Fibroblast of the conjunctiva (primary cell): ENCODE measurements at regions not wholly inside any gene's neighbourhood (a gene's known extent, or its start where the extent isn't known, plus 50 kb on each side); places are given as distances from the start of the nearest gene placed in this dataset.
"Not testable (repeated sequence)": the region's sequence is repeated elsewhere in the genome, so short reads cannot be mapped to it uniquely, and the experiment has no call there.

Experiments
- DNase-seq: peaks from one replicate; pipeline ENCODE4 v3.0.0-alpha.2; 2010; ENCODE audit warnings: low read depth

DNA sequence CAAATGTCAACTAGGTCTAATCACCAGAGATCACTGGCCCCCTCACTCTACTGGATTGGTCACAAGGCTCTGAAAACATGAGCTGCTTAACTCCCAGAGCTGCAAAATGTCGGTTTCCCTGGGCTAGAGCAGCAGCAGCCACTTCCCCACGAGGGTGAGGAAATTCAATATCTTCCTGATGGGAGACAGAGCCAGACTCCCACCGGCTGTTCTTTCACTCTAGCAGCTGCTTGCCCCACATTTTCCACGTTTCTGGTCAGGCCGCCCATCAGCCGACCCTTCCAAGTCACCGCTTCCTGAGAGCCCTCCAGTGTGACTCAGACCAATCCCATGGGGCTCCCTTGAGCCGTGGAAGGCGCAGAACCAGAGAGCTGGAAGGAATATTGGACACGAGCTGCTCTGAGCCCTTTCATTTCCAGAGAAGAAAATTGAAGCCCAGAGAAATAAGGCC, 227.0 kb downstream of the ADAMTS15 start:
- peak; percentile 65 for DNase-seq

DNA sequence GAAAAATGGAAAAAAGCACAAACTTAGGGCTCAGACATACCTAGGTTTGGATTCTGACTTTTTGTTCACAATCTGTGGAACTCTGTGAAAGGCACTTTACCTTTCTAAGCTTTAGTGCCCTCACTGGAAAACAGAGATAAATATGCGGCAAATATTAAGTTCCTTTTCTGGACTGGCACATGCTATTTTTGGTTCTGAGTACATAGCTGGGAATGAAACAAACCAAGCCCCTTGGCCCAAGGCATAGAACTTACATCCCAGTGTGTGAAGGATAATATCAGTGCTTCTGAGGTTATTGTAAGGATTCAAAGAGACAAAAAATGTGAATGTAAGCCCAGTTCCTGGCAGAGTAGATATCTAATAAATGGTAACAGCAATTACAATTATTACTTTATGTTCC, 227.5 kb downstream of the ADAMTS15 start:
- DNase-seq = no peak

DNA sequence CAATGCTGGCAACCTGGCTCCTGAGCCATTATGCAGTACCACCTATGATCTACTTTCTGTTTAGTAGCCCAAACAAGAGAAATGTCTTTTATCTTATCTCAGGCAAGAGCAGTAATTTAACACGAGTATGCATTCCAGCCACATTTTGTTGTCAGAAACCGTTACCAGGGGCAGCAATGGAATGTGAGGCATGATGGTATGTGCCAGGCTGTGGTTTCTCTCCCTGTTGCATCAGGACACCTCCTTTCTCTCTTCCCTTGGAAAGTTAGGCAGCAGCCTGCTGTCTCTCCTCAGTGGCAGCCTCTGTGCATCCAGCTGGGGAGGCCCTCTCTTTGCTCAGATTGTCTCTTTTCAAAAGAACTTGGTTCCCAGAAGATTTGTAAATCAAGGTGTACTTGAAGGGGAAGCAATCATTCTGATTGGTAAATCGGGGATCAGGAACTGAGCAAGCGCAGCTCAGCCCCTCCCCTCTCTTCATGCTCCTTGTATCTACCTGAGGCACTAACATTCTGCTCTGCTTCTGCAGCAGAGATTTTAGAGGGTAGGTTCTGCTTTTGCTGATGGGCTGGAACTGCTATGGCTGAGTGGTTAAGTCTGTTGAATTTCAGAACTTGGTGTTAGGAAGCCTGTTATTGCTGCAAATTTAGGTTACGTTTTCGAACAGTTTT, 229.2 kb downstream of the ADAMTS15 start:
- DNase-seq = peak; percentile 79

DNA sequence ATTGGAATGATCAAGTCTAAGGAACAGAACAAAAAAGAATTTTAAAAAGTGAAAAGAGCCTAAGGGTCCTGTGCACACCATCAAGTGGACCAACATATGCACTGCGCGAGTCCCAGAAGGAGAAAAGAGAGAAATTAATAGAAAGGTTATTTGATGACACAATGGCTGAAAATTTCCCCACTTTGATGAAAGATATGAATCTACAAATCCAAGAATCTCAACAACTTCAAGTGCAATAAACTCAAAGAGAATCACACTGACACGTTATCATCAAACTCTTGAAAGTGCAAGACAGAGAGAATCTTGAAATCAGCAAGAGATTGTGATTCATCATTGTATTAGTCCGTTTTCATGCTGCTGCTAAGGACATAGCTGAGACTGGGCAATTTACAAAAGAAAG, 230.8 kb downstream of the ADAMTS15 start:
- DNase-seq = no peak

DNA sequence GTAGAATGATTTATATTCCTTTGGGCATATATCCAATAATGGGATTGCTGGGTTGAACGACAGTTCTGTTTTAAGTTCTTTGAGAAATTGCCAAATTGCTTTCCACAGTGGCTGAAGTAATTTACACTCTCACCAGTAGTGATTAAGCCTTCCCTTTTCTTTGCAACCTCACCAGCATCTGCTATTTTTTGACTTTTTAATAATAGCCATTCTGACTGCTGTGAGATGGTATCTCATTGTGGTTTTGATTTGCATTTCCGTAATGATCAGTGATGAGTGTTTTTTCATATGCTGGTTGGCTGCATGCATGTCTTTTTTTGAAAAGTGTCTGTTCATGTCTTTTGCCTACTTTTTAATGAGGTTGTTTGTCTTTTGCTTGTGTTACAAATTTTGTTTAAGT, 233.8 kb downstream of the SNX19 start:
- DNase-seq = not testable (repeated sequence)

DNA sequence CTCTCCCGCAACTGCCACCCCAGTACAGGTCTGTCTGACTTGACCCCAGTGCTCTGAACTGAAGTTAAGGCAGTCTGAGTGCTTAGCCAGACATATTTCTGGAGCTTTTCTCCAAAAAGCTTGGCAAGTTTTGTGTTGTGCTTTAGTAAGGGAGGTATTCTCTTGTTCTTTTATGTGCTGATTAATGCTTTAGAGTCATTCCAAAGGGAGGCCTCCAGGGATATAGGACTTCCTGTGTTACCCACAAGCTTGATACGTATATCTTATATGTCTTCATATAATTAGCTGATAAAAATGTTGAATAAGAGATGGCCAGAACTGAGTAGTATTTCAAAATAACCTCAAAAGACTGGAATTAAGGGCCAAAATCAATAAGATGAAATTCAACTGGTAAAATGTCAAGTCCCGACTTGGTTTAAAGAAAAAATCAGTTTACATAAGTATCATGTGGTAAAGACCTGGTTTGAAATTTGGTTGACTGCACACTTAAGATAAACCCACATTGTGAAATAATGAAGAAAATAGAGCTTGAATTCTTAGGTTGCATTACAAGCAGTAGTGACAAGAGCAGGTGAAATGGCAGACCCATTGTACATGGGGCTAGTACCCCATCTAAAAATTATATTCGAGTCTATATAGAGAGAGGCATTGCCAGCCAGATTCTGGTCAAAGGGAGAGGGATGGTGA, 226.9 kb downstream of the SNX19 start:
- no peak for DNase-seq

DNA sequence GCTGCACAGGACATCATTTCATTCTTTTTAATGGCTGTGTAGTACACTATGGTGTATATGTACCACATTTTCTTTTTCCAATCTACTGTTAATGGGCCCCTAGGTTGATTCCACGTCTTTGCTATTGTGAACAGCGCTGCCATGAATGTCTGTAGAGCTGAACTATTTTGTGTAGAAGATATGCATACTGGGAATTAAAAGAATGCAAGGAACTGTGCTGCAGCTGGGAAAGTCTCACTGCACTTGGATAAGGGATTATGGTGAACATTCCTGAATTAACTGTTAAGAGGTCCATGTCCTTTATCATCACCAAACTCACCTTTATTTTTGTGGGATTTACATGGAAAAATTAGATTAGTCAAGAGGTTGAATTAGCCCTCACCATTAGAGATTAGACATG, 224.7 kb downstream of the SNX19 start:
- no peak for DNase-seq

DNA sequence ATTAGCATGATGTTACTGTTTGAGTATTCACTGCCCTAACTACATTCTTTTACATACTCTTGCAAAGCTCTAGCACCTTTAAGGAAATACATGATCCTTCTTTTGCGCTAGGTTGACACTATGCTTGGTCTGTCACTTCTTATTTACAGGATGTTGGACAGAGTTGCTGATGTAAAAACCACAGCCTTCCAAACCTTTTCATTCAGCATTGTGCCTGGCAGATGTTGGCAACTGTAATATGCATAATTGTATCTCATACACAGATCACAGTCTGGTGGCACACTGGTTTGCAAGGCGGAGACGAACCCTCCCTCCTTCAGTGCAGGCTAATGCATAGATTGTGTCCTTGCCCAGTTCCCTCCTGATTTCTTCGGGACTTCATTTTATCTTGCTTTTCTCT, 224.1 kb downstream of the SNX19 start:
- DNase-seq = no peak

DNA sequence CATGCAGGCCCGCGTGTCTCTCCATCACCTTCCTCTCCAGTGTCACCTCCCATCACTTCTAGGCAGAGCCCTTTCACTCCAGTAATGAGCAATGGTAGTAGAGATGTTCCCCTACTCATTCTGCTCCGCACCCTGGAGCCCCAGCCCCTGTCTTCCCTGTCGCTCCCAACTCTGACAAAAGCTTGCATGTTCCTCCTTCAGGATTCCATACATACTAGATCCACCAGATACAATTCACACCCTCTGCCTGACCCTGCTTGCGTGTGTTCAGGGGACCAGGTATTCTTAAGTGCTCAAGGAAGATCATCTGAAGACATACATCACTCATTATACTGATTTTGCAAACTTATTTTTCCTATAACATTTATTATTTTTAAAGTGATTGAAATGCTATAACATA, 222.7 kb downstream of the SNX19 start:
- DNase-seq = no peak

DNA sequence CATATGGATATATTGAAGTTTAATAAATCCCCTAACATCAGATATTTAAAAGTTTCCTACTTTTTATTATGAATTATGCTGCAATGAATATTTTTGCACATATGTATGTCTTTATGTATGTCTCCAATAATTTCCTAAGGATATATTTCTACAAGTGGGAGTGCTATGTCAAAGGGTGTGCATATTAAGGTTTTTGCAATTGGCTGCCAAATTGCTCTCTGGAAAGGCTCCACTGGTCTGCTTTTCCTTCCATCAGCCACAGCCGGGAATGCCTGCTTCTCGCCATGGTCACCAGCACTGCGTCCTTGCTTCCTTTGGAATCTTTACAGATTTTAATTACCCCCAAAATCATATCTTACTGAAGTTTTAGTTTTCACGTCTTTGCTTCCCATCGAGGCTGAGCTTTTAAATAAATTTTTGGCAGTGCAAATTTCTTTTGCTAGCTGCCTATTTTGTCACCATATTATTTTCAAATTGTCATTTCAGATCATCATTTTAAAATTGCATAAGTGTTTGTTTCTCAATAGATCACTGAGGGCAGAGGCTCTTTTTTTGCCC, 221.7 kb downstream of the SNX19 start:
- no peak for DNase-seq

DNA sequence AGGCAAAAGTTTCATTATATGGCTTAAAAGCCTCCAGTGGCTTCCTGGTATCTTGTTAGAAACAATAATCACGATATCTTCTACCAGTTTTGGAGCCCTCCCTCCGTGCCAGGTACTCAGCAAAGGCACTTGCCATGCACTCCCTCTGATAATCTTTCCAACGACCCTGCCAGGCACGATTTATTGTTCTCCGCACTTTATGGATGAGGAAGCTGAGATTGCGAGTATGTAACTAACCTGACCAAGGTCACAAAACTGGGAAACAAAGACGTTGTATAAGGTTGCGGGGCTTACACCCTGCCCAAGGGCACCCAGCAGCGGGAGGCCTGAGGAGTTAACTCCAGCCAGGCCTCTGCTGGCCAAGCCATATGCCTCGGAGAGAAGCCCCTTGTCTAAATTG, 218.1 kb downstream of the SNX19 start:
- no peak for DNase-seq

DNA sequence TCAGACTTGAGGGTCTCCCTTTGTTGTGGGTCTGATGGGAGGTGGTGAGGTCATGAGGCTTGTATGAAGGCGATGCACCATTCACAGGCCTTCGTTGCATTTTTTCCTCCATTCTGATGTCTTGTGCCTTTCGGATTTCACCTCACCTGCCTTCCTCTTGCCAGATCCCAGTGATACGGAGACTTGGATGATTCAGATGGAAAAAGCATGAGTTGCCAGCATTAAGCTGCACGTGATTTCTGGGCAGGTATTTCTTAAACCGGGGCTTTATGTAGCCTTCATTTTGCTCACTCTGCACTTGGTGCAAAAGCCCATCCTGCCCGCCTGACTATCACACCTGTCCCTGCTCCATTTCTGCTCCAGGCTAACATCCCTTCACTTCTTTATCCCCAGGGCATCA, 216.7 kb downstream of the SNX19 start:
- no peak for DNase-seq

DNA sequence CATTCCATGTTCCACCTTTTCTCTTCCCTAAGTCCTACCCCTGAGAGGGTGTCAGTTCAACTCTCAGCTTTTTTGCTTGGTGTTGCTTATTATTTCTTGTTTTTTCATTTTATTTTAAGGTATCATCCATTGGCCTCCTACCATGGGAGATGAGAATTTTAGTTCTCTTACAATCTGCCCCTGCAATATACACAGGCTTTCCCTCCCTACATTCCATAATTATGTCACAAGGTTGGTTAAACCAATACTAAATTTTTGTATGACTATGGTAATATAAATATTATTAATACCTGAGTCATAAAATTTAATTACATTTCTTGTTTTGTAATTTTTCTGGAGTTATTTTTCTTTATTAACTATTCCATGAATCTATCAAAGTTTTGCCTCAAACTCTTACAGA, 216.2 kb downstream of the SNX19 start:
- no peak for DNase-seq

DNA sequence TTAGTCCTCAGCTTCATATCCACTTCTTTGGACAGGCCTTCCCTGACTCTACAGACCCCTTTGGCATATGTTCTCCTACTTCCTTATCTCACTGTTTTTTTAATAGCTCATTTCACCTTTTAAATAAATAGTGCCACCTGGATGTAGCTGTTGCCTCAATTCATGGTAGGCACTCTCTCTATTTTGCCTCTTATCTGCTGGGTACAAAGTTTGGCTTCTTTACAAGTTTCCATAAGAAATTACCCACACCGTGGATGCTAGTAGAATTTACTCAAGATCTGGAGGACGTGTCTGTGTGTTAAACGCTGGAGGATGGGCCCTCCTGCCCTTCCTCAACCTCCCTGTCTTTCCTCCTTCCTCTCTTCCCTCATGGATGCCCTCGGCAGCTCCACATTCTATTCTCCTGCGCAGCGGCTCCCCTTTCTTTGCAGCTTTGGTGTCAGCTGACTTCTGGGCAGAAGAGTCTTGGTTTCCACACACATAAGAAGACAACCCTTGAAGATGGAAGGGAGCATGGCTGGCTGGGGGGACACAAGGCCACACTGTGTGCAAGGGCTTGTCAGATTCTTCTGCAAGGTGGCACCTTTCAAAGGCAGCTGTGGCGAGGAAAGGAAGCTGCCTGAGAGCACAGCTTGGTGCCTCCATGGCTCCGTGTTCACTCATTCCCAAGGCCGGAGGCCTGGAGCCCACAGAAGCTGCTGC, 212.6 kb downstream of the SNX19 start:
- no peak for DNase-seq

DNA sequence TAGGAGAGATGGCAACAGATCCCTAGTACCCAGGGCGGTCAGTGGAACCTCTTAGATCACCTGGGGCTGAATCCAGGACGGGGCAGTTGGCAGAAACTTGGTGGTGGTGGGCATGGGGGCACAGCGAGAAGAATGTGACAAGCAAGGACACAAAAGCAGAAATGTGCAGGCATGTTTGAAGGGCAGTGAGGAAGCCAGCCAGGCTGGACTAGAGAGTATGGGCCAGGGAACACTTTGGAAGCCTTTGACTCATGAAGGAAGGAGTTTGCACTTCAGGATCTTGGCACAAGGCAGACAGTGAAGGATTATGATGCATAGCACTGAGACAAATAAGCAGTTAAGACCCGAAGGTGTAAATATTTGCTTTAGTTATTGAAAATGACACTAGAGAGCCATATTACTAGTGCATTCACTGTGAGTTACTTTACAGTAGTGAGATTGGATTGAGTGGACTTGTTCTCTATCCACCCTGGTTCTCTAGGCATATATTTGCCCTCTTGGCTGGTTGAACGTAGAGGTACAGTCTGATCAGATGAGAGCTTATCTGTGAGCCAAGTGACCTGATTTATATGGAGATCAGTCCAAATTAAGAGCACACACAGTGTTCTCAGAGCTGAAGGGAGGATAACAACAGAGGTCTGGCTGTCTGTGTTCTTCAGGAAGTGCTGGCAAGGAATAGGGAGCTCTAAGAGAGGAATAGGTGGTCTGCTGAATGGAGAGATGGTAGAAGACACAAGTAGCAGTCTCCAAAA, 210.4 kb downstream of the SNX19 start:
- DNase-seq = no peak

DNA sequence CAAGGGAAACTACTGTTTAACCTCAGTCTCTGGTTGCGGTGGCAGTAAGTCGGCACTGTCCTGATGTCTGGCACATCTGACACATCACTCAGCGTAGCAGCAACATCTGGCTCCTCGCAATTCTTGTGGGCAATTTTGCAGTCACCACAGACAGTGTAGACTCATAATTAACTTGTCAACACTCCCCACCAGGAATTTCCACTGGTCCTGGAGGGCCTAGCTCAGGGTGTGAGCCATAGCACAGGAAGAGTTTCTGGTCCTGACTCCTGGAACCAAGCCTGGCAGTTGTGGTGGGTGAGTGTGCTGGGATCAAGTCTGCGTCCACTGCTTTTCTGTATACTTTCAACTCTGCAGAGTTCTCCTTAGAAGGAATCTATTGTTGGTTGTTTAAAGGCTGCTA, 209.7 kb downstream of the SNX19 start:
- no peak for DNase-seq

DNA sequence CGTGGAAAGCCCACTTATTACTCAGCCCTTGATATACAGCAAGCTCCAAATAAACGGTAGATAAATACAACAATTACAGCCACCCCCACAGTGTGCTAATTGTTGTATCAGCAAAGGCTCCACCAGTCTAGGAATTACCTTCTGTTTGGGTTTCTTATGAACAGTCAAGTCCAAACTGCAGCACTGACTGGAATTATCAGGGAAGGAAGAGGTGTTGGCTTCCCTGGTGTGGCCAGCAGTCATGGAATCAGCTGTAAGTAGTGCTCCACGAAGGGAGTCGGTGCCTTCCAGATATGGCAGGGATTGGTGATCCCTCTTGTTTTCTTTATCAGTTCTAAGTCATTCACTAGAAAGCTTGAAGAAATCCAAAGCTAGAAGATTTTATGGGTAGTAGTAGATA, 209.1 kb downstream of the SNX19 start:
- no peak for DNase-seq

DNA sequence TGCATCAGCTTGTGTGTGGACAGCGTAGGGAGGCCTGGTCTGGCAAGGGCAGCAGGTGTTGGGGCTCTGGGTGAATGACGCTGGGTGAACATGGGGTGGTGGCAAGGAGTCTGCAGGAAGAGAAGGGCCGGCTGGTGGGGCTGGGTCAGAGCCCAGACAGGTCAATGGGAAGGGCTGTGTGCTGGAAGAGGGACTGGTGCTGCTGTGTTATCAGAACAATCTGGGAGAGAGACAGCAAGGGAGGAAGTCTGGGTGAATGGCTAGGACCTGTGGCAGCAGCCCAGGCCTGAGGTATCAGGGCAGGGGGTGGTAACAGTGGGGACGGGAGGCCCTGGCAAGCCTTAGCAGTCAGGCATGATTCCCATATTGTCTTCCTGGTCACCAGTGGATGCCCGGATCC, 206.7 kb downstream of the SNX19 start:
- no peak for DNase-seq

DNA sequence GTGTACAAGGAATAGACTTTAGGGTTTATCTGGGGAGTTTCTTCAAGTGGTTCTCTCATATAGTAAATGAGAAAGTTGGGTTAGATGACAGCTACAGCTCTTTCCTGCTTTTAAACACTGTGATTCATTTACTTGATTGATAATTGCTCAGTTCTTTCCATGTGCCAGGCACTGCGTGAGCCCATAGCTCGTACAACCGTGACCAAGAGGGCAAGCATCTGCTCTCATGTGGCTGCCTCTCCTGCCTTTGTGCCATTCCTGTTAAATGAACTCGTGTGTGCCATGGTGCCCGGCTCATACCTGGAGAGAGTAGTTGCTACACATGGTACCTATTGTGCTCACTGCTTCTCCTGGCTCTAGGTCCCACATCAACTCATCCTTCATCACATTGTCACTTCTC, 206.3 kb downstream of the SNX19 start:
- DNase-seq = no peak

DNA sequence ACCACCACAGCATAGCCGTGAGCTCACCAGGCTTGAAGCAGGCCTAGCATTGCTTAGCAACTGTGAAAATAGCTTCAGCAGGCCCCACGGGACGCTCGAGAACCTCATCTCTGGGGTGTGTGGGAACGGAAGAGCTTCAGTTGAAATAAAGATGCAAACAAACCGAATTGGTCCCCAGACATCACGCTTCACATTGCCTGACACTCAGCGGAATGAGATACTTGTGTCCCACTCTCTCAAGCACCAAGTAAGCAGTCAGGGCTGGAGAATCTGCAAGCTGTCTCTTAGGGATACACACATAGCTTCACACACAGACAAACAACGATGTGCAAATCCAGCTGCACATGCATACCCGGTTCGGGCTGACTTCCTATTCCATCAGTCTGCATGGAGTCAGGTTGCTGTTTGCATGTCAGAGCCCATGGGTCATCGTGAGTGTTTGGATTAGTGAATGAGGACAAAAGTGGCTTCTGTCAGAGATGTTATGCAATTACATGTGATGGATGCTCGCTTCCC, 205.7 kb downstream of the SNX19 start:
- no peak for DNase-seq

DNA sequence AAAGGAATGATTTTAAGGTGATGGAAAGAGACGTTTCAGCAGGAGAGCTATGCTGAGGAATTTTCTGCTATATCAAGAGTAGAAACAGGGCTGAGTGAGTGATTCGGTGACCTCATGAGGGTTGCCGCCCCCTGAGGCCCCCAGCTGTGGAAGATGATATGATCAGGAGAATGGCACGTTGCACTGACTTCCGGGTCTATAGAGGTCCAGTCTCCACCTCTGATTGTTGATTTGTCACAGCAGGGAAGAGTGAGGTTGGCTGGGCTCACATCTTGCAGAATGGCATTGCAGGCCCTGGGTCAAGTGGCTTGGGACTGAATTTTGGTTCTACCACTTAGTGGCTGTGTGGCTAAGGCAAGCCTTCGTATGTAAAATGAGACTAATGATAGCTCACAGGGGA, 205.1 kb downstream of the SNX19 start:
- DNase-seq = no peak

DNA sequence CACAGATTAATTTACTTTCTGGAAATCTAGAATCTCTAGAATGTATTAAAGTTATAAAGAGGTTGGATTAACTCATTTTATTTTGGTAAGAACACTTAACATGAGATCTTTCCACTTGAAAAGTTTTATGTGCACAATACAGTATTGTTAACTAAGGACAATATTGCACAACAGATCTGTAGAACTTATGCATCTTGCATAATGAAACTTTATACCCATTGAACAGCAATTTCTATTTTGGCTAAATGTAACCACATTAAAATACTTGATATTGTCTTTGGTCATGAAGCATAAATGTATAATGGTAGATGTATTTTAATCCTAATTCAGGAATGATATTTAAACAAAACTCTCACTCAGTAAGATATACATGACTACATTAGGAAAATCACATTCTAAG, 203.8 kb downstream of the SNX19 start:
- DNase-seq = no peak
